IPS DF 4.7 (cell line): ENCODE measurements at regions not wholly inside any gene's neighbourhood (a gene's known extent, or its start where the extent isn't known, plus 50 kb on each side); places are given as distances from the start of the nearest gene placed in this dataset.

Source experiments
- DNase-seq: peaks from one replicate; pipeline ENCODE4 v3.0.0-alpha.2; 2013; ENCODE audit warnings: low spot score; ENCODE audit errors: extremely low read depth

- no peak for DNase-seq
Observed at GRCh38 chr21:26739189-26739588, 106.0 kb downstream of the ADAMTS1 start.

GRCh38 chr21:26736449-26736848, 108.8 kb downstream of the ADAMTS1 start:
- no peak for DNase-seq

- DNase-seq: peak; percentile 56
Observed at GRCh38 chr21:26732432-26733221, 112.6 kb downstream of the ADAMTS1 start.

- DNase-seq: no peak
Observed at GRCh38 chr21:26719750-26720149, 125.5 kb downstream of the ADAMTS1 start.

- no peak for DNase-seq
Observed at GRCh38 chr21:26717146-26717739, 128.0 kb downstream of the ADAMTS1 start.

- DNase-seq: peak; percentile 68
Observed at GRCh38 chr21:26715878-26716506, 129.2 kb downstream of the ADAMTS1 start.

GRCh38 chr21:26715116-26715515, 130.1 kb downstream of the ADAMTS1 start:
- DNase-seq: no peak

- DNase-seq: no peak
Observed at GRCh38 chr21:26710155-26710554, 135.1 kb downstream of the ADAMTS1 start.

- no peak for DNase-seq
Observed at GRCh38 chr21:26709090-26709489, 136.0 kb upstream of the CYYR1 start.

- no peak for DNase-seq
Observed at GRCh38 chr21:26708223-26708800, 135.2 kb upstream of the CYYR1 start.

GRCh38 chr21:26707246-26707645, 134.2 kb upstream of the CYYR1 start:
- DNase-seq: no peak

GRCh38 chr21:26698416-26698815, 125.3 kb upstream of the CYYR1 start:
- DNase-seq: no peak

GRCh38 chr21:26691416-26691815, 118.3 kb upstream of the CYYR1 start:
- DNase-seq: no peak

- no peak for DNase-seq
Observed at GRCh38 chr21:26686705-26687104, 113.6 kb upstream of the CYYR1 start.

- DNase-seq: peak; percentile 60
Observed at GRCh38 chr21:26686278-26686677, 113.2 kb upstream of the CYYR1 start.

GRCh38 chr21:26684889-26685288, 111.8 kb upstream of the CYYR1 start:
- no peak for DNase-seq

- no peak for DNase-seq
Observed at GRCh38 chr21:26683996-26684395, 110.9 kb upstream of the CYYR1 start.

GRCh38 chr21:26679284-26679683, 106.2 kb upstream of the CYYR1 start:
- DNase-seq: no peak

- DNase-seq: no peak
Observed at GRCh38 chr21:26674323-26674722, 101.2 kb upstream of the CYYR1 start.

- no peak for DNase-seq
Observed at GRCh38 chr21:26669215-26669764, 96.2 kb upstream of the CYYR1 start.

- DNase-seq: no peak
Observed at GRCh38 chr21:26659757-26660156, 86.7 kb upstream of the CYYR1 start.

- DNase-seq: no peak
Observed at GRCh38 chr21:26659182-26659581, 86.1 kb upstream of the CYYR1 start.
